GM12874 (cell line): ENCODE measurements at regions not wholly inside any gene's neighbourhood (a gene's known extent, or its start where the extent isn't known, plus 50 kb on each side); places are given as distances from the start of the nearest gene placed in this dataset.

Experiments used
- TF ChIP-seq, protein P1 (sequence below): IDR thresholded peaks from 2 replicates; pipeline ENCODE4 v1.5.1; 2011; ENCODE audit warnings: low read depth, mild to moderate bottlenecking, control low read depth, low read length, moderate library complexity; ENCODE audit not compliant: insufficient read depth

DNA sequence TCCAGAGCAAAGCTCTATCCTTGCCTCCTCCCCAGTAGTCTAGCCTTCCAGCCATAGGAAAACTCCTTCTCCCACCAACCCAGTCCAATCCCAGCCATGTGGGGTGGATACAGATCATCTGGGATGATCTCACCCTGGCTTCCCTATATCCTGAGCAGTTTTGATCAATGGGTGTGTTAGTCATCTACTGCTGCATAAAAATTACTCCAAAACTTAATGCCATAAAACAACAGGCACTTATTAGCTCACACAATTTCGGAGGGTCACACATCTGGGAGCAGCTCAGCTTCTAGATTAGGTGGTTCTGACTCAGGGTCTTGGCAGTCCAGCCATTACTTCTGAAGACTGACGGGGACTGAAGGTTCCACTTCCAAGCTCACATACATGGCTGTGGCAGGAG, 190.4 kb downstream of the SPP2 start:
- TF ChIP-seq, protein P1, sequence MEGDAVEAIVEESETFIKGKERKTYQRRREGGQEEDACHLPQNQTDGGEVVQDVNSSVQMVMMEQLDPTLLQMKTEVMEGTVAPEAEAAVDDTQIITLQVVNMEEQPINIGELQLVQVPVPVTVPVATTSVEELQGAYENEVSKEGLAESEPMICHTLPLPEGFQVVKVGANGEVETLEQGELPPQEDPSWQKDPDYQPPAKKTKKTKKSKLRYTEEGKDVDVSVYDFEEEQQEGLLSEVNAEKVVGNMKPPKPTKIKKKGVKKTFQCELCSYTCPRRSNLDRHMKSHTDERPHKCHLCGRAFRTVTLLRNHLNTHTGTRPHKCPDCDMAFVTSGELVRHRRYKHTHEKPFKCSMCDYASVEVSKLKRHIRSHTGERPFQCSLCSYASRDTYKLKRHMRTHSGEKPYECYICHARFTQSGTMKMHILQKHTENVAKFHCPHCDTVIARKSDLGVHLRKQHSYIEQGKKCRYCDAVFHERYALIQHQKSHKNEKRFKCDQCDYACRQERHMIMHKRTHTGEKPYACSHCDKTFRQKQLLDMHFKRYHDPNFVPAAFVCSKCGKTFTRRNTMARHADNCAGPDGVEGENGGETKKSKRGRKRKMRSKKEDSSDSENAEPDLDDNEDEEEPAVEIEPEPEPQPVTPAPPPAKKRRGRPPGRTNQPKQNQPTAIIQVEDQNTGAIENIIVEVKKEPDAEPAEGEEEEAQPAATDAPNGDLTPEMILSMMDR, result no peak

DNA sequence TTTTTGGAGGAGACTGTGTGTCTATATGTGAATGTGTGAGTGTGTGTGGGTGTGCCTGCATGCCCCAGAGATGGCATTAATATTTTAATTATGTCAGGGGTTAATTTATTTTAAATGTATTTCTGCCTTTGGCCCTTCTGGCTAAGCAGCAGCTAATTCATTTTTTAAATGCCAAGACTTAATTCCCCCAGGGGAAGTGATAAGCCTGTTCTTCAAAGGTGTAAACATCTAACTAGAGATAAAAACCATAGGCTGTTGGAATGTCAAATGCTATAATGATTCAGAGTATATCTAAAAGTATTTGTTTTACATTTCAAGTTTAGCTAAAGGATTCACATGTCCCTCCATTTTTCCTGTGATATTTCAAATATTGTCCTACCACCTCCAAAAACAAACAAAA, 184.7 kb downstream of the SPP2 start:
- TF ChIP-seq, protein P1, result no peak

DNA sequence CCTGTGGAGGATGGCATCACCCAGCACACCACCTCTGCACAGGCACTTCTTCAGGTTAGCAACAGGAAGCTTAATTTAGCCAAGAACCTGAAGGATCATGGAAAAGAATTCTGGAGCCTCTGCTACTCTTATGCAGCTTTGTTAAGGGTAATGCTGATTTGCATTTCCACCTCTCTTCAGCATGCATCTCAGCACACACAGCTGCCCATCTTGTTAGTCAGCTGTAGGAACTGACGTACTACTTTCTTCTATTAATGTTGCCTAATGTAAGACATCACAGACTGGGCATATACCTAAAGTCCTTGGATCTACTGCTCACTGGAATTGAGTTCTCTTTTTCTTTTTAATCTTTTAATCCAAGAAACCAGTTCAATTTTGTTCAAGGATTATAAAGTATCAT, 181.0 kb downstream of the SPP2 start:
- TF ChIP-seq, protein P1, result no peak

DNA sequence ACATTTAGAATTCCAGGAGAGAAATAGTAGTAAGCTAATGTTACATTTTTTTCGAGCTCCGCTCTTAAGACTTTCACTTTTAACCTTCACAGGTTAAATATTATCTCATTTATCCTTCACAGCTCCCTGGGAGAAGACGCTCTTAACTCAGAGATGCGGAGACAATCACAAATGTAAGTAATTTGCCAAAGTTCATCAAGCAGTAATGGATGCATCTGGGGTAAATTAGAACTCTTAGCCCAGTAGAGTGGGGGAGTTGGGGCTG, 168.5 kb downstream of the SPP2 start:
- TF ChIP-seq, protein P1, result no peak

DNA sequence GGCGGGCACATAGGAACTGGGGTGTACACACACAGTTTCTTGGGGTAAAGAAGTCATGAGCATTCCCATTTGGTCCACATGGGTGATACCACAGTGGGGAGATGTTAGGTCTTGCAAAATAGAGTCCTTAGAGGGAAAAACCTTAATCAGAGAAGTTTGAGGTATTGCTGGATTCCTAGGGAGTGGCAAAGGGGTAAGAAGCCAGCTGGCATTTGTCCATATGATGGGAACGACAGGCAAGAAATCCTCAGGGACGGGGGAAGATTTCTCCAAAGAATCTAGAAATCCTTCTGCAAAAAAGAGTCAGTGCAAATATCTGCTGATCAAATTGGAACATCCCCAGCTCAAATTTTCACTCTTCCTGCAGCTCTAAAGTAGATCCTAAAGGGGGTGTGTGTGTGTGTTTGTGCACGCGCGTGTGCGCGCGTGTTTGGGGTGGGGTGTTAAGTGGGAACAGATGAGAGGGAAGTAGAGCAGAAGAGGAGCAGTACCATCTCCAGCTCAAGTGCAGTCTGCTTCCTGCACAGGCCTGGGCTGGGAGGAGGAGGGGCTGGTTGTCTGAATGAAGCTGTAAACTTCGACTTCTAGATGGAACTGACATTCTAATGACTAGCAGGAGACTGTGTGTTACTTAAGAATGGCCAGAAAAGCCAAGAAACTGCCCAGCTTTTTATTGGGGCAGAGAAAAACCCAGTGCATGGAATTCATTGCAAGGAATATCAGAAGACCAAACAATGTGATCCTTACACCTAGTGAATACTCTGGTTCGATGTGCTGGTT, 168.0 kb downstream of the SPP2 start:
- TF ChIP-seq, protein P1, result no peak

DNA sequence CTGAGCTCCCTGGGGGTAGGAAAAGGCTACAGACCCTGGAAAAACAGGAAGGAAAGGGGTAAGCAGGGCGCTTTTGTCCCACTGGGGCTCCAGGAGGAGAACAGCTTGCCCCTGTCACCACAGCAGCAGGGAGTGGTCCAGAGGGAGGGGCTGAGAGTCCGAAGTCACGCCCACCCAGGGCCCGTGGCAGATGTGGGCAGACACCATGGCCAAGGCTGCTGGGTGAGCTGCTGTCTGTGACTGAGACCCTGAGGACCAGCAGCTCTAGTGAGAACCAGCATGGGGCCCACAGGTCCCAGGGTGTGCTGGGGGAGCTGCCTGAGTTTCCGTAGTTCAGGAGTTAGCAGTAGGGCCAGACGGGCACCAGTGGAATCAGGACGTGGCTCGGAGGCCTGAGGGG, 162.0 kb downstream of the SPP2 start:
- TF ChIP-seq, protein P1, result no peak

DNA sequence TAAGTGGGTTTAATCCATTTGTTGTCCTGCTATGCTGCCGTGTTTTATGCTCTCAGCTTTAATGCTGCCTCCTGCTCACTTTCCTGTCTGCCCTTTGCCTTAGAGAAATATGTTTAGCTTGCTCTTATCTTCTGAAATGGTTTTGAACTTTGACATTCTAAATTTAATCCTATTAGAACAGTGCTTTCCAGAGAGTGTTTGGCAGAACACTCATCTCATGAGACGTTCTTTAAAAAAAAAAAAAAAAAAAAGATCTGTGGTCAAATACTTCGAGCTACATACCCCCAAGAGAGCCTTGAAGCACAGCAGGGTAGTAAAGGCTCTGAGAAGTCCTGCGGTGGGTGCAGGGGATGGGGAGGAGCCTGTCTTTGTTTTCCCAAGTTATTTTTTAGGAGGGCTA, 161.3 kb downstream of the SPP2 start:
- TF ChIP-seq, protein P1, result no peak

DNA sequence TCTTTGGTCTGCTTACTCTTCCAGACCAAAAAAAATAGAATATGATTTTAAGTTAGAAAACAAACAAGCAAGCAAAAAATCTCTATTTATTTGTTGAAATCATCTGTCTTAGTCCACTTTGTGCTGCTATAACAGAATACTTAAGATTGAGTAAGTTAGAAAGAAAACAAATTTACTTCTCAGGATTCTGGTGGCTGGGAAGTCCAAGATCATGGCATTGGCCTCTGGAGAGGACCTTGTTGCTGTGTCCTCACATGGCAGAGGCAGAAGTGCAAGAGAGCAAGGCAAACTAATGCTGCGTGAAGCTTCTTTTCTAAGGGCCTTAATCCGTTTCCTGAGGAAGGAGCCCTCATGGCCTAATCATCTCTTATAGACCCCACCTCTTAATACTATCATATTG, 156.2 kb downstream of the SPP2 start:
- TF ChIP-seq, protein P1, result no peak
